Gastroesophageal sphincter (tissue), 3 donors: ENCODE measurements at regions not wholly inside any gene's neighbourhood (a gene's known extent, or its start where the extent isn't known, plus 50 kb on each side); places are given as distances from the start of the nearest gene placed in this dataset.

Experiments
- POLR2AphosphoS5 ChIP-seq: sonication (generic); formaldehyde crosslinking; IDR thresholded peaks from one replicate; pipeline ENCODE4 v1.6.1; 2017; ENCODE audit warnings: antibody characterized with exemption
- TF ChIP-seq, protein P1 (sequence below), 4 experiments: fragments of 200-600 bp in 2 of 4; fragments of 450-650 bp in 2 of 4; sonication (generic) in 1 of 4; IDR thresholded peaks; one replicate each; pipeline ENCODE4 v1.5.1; 2017 to 2019; ENCODE audit warnings: antibody characterized with exemption in 4 of 4, mild to moderate bottlenecking in 2 of 4, moderate library complexity in 2 of 4

DNA sequence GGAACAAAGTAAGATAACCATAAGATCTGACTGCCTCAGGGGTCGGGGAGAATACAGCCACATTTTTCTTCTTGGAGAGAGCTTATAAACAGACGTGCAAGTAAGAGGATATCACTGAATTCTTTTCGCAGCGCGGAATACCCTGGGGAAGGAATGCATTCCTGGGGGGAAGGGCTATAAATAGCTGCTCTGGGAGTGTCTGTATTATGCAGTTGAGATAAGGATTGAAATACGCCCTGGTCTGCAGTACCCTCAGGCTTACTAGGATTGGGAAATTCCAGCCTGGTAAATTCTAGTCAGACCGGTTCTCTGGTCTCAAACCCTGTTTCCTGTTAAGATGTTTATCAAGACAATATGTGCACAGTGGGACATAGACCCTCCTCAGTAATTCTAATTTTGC, 1491.7 kb upstream of the RAG2 start:
- no peak for TF ChIP-seq POLR2AphosphoS5
- TF ChIP-seq, protein P1, sequence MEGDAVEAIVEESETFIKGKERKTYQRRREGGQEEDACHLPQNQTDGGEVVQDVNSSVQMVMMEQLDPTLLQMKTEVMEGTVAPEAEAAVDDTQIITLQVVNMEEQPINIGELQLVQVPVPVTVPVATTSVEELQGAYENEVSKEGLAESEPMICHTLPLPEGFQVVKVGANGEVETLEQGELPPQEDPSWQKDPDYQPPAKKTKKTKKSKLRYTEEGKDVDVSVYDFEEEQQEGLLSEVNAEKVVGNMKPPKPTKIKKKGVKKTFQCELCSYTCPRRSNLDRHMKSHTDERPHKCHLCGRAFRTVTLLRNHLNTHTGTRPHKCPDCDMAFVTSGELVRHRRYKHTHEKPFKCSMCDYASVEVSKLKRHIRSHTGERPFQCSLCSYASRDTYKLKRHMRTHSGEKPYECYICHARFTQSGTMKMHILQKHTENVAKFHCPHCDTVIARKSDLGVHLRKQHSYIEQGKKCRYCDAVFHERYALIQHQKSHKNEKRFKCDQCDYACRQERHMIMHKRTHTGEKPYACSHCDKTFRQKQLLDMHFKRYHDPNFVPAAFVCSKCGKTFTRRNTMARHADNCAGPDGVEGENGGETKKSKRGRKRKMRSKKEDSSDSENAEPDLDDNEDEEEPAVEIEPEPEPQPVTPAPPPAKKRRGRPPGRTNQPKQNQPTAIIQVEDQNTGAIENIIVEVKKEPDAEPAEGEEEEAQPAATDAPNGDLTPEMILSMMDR (IDR thresholded peaks at IDR 0.05) = no peak
